GM10248 (cell line): ENCODE measurements at regions not wholly inside any gene's neighbourhood (a gene's known extent, or its start where the extent isn't known, plus 50 kb on each side); places are given as distances from the start of the nearest gene placed in this dataset.

Experiments used
- CTCF ChIA-PET: fragments of 300-600 bp; sonication (Branson Sonifier 250); formaldehyde crosslinking; extraction: SDS; loops from one replicate; lab custom pipeline; 2021; ENCODE audit warnings: antibody characterized with exemption; lab: Yijun Ruan, JAX
- POLR2A ChIA-PET: fragments of 350-650 bp; sonication (Branson Sonifier 250); formaldehyde crosslinking; extraction: SDS; loops from one replicate; lab custom pipeline; 2020; ENCODE audit warnings: antibody characterized with exemption; lab: Yijun Ruan, JAX
- DNase-seq: peaks from one replicate; pipeline ENCODE4 v3.0.0; 2012; ENCODE audit errors: extremely low spot score
- CTCF ChIP-seq: IDR thresholded peaks from 2 replicates; pipeline ENCODE4 v1.5.1; 2012; ENCODE audit warnings: mild to moderate bottlenecking, low read depth; ENCODE audit errors: extremely low read depth, missing control alignments, control extremely low read depth

GRCh38 chrX:13179100-13179499 is 134.7 kb upstream of the FAM9C start:
- TF ChIP-seq CTCF: no peak
- no peak for DNase-seq
- ChIA-PET CTCF (no interaction called here), POLR2A (no interaction called here)

GRCh38 chrX:13177921-13178566 is 133.6 kb upstream of the FAM9C start:
- CTCF ChIA-PET: no interaction called here
- POLR2A ChIA-PET: no interaction called here
- DNase-seq: no peak

GRCh38 chrX:13175056-13175455 is 130.6 kb upstream of the FAM9C start:
- POLR2A ChIA-PET: no interaction called here

More at GRCh38 chrX:13177921-13178566, 133.6 kb upstream of the FAM9C start:
- TF ChIP-seq CTCF: no peak

GRCh38 chrX:13170966-13171558 is 126.6 kb upstream of the FAM9C start:
- ChIA-PET CTCF (no interaction called here), POLR2A (no interaction called here)
- DNase-seq: no peak
- no peak for TF ChIP-seq CTCF

More at GRCh38 chrX:13175056-13175455, 130.6 kb upstream of the FAM9C start:
- no peak for DNase-seq
- CTCF ChIA-PET: interaction anchor here (1.1 kb wide), 1 partner anchor 15 kb away, joined by 4 read pairs; no protein-coding TSS in a partner anchor
- TF ChIP-seq CTCF: no peak

GRCh38 chrX:13169684-13170083 is 125.3 kb upstream of the FAM9C start:
- ChIA-PET CTCF (interaction anchor here (0.6 to 1.2 kb wide), 2 partner anchors 223 to 770 kb away, joined by 3 read pairs; no protein-coding TSS in a partner anchor), POLR2A (no interaction called here)
- no peak for TF ChIP-seq CTCF
- no peak for DNase-seq

- no peak for TF ChIP-seq CTCF
- ChIA-PET POLR2A (no interaction called here), CTCF (no interaction called here)
- no peak for DNase-seq
Observed at GRCh38 chrX:13168269-13168668, 123.8 kb upstream of the FAM9C start.
